Esophagus mucosa (tissue), 1 donor: ENCODE measurements at regions not wholly inside any gene's neighbourhood (a gene's known extent, or its start where the extent isn't known, plus 50 kb on each side); places are given as distances from the start of the nearest gene placed in this dataset.

Experiments used
- ATAC-seq: fragments of 200-7000 bp; cut with Tn5 transposase; one replicate; pipeline ENCODE4 v1.9.1; 2020
- donor health status: DM: yes; HTN: yes; CAD: no.

DNA sequence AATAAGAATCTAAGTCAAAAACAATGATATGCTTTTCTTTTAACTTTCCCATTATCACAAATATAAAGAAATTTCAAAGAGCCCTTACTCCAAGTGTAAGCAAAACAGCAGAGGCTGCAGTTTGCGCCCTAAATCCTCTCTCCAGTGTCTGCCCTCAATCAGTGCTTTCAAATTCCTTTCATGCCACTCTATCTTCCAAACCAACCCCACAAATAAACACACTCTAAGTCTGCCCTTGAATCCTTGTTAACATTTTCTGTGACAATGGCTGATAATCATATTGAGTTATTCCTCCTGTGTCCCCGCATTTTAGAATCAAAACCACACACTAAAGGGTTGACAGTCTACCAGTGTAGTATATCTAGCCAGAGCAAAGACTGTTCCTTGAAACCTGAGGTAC lies 317.9 kb upstream of the MARCKS start:
- ATAC-seq: no peak

DNA sequence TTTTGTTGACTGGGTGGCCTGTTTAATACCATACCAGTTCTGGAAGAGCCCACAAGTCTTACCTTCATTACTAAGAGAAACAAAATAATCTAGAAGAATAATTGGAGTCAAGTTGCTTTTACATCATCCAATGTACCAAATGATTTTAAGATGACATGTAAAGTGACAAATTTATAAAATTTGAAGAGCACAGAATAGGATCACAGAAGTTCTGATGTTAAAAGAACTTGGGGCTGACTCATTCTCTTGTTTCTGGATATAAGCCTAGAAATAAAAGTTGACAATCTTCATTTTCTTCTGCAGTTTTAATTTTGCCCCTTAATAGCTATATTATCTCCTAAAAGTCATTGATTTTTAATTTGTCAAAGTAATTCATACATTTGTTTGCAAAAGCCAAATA lies 317.5 kb upstream of the MARCKS start:
- no peak for ATAC-seq

DNA sequence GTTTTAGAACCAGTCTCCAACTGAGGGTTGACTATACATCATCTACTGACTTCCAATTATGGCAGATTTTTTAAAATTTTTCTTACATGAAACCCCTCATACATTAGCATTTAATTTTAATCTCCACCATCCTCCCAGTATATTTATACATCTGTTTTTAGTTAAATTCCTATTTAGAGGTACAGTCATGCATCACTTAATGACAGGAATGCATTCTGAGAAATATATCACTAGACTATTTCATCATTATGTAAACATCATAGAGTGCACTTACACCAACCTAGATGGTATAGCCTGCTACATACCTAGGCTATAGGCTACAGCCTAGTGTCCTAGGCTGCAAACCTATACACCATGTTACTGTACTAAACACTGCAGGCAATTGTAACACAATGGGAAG lies 316.7 kb upstream of the MARCKS start:
- ATAC-seq: peak; percentile 43

DNA sequence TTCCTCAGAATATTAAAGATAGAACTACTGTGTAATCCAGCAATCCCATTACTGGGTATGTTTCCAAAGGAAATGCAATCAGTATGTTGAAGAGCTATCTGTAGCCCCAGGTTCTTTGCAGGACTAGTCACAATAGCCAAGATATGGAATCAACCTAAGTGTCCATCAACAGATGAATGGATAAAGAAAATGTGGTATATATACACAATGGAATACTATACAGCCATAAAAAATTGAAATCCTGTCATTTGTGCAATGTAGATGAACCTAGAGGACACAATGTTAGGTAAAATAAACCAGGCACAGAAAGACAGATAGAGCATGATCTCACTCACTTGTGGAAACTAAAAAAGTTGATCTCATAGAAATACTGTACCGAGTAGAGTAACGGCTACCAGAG lies 306.0 kb upstream of the MARCKS start:
- ATAC-seq: no peak

DNA sequence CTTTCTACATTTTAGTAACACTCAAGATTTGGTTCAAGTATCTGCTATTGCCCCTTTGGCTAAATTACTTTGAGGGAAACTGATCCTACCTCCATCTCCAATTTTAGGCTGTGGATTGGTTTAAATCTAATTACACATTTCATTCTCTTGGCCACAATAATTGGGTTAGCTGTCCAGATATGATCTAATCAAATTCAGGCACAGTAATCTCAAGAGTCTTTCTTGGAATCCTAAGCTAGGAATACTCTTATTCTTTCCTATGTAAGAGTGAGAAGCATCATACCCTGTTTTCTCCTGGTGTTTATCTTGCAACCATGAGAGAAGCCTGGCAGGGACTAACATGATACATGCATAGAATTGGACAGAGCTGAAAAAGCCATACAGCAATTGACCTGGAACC lies 300.4 kb upstream of the MARCKS start:
- ATAC-seq: no peak

DNA sequence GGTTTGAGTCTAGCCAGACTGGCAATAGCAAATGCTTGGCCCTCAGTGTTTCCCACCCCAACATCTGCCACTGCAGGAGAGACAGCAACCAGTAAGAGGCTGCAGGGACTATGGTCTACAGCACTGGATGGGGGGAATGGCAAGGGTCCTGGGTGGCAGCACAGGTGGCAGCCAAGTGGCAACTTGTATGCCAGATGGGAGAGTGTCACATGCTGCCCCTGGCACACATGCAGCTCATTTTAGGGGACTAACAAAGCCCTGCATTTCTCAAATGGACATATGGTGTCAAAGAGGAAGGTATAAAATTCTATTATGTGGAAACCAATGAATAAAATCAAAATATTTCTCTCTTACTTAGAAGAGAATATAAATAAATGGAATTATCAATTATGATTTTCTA lies 298.7 kb upstream of the MARCKS start:
- ATAC-seq: no peak

DNA sequence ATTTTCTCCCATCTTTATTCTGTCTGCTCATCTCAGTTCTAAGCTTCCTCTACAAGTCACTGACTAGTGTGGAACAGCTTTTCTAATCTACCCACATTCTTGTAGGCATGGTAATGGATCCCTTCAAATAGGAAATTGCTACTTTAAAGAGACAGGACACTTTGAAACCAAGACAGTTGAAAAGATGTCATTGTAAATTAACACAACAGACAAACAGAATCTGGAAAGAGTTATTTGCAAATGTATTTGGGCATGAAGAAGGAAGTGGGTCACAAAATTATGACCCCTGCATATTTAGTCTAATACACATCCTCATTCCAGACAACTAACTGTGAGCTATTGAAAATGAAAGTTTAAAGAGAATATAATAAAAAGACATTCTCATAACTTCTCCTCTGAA lies 298.2 kb upstream of the MARCKS start:
- ATAC-seq: no peak

DNA sequence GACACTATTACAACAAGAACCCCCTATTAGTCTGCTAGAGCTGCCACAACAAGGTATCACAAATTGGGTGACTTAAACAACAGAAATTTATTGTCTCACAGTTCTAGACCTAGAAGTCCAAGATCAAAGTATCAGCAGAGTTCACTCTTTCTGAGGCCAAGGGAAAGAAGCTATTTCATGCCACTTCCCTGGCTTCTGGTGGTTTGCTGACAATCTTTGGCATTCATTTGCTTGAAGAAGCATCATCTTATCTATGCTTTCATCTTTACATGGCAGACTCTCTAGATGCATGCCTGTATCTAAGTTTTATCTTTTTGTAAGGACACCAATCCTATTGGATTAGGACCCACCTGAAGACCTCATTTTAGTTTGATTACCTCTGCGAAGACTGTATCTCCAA lies 296.8 kb upstream of the MARCKS start:
- no peak for ATAC-seq

DNA sequence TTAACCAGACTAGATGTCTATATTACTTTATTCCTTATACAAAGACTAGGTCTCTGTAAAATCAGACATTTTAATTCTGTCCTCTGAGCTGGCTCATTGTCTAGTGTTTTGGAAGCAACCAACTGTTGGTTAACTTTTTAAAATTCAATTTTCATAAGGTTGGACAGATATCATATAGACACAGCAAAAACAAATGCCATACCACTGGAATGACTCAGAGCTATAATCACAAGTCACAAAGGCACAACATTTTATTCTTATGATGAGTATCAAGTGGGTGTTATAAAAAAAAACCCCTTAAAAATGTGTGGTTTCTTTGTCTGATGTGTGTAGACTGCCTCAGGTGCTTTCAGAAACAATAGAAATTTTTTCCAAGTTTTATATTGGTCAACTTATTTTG lies 296.2 kb upstream of the MARCKS start:
- ATAC-seq: peak; percentile 43

DNA sequence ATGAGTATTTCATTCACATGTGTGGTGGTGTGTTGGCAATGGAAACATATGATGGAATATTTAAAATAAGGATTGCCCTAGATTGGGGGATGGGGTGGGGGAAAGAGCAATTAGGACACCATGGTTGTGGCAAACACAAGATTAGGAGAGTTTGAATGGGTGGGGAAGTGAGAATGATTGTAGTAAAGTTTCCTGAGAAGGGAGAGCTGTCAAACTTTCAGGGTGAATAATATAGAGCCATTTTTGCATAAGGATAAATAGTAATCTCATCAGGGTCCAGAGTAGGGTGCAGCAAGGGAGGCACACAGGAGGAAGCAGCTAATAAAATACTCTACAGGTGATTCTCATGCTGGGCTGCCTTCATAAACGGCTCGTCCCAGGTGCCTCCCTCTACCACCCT lies 294.9 kb upstream of the MARCKS start:
- ATAC-seq: no peak

DNA sequence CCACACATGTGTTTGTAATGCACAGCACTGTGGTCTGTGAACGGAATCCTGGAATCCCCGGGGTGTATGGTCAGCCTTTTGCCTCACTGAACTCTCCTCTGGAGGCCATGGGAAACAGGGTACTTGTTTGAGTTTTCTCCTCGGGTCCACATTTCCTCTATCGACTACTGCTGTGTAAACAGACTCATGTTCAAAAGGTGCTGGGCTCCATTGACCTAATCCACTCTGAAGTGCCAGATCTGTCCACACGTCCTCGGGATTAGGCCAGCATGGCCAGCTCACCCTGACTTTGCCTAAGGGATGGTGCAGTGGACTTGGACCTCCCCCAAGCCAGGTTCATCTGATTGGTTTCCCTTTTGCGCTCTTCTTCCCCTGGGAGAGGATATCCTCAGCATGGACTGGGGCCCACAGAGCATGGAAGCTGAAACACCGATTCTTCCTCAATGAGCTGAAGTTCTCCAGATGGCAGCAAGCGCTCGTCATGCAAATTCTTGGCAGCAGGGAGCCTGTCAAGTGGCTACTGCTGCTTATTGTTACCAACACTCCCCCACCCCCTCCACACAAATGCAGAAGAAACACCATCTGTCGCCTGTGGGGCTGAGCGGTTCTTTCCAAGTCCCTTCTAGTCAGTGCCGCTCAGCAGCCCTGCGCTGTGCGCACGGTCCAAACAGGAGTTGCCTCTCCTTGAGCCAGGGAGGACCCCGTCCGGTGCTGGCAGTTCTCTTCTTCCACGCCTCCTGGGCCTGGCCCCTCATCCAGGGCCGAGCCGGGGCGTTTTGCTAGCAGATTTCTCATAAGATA lies 292.6 kb upstream of the MARCKS start:
- peak; percentile 61 for ATAC-seq

DNA sequence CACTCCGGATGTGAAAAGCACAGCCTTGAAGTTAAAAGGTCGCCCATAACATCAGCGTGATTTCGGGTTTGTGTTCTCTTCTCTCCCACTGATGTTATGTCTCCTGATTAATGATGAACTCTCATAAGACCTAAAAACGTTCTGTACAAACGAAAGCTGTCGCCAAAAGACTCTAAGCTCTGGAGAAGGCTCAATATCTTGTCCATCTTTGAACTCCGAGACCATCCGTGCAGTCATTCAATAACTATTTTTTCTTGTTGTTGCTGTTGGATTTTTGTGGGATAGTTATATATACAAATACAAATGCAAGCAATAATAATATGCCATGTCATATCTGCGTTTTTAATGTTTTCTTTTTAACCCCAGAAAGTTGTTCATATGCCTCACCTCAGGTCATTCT lies 291.8 kb upstream of the MARCKS start:
- ATAC-seq: no peak

DNA sequence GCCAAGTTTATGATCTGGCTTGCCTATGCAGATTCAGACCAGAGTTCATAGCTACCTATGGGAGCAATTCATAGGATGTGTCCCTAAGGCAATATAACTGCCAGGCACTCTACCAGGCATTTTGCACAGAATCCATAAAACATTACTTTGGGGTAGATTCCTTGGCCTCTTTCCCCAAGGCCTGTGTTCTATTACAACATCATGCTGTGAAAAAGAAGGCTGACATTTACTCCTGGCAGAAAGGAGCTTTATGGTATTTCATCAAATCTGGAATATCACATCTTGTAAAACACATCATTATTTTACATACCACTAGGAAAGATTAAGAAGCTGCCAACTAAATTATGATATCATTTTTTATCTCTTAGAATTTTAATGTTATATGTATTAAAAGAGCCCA lies 287.0 kb upstream of the MARCKS start:
- ATAC-seq: no peak

DNA sequence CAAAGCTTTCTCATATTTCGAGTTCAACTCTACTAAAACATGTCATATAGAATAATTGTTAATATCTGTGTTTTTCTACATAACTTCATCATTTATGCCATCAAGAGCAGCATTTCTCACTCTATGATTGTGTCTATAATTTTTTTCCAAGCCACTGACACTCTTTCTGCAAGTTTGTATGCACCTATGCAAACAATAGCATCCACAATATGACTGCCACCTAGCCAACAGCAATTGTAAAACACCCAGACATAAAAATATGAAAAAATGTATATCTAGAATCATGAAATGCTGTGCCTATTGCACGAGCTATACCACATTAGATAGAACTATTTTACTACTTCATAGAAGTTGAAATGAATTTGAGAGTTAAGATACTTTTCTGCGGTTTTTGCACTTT lies 286.5 kb upstream of the MARCKS start:
- no peak for ATAC-seq

DNA sequence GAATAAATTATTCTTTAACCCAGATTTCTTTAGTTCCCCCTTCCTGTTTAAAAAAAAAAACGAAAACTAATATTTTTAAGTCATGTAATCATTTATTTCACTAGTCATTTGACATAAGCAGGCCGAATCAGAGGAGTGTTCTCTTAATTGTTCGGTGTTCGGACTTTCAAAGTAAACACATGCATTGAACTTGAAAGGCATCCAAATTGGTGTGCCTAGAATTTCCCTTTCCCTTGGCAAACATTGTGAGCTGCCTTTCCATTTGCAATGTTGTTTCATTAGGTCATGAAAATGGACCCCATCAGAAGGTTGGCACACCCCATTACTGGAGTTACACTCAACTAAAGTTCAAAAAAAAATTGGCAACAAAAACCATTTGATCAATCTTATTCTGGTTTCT lies 283.0 kb upstream of the MARCKS start:
- no peak for ATAC-seq

DNA sequence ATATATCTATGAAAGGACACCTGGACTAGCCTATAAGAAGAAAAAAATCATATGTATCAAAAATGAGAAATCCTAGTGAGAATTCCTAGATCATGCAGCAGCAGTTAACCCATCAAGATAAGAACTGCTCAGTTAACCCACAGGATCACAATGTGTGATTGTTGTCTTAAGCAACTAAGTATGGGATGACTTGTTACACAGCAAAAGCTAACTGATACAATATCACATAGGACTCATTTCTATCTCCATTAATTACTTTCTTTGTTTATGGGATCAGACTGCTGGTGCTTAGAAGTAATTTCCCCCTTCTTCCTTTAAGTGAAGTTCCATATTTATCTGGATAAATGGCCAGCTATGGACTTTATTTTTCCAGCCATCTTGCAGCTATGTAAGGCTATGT lies 280.8 kb upstream of the MARCKS start:
- ATAC-seq: no peak

DNA sequence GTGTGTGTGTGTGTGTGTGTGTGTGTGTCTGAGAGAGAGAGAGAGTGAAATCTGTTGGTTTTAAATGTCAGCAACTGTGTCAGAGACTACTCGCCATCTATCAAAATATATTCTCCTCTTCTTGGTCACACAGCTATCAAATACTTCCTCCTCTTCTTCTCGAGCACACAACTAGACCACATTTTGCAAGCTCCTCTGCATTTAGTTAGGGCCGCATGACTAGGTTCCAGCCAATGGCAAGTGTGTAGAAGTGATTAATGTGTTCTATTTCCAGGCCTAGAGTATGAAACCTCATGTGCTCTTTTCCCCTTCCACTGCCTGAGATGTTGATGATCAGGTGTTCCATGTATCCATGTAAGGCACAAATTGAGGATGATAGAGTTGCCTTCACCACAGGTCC lies 278.5 kb upstream of the MARCKS start:
- ATAC-seq: no peak

DNA sequence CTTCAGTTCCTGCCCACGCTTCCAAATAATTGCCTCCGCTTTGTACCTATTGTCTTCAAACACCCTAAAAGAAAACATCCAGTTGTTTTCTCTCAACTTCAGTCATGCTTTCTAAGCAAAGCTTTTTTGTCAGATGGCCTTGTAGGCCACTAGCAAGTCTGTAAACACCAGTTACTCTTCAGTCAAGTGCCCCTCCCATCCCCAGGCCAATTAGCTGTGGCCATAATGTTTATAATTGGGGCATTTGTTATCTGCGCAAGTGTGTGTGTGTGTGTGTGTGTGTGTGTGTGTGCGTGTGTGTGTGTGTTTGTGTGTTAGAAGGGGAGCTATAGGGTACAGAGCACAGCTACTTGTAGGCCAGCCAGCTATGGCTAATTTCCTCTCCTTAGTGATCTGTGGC lies 272.4 kb upstream of the MARCKS start:
- no peak for ATAC-seq

DNA sequence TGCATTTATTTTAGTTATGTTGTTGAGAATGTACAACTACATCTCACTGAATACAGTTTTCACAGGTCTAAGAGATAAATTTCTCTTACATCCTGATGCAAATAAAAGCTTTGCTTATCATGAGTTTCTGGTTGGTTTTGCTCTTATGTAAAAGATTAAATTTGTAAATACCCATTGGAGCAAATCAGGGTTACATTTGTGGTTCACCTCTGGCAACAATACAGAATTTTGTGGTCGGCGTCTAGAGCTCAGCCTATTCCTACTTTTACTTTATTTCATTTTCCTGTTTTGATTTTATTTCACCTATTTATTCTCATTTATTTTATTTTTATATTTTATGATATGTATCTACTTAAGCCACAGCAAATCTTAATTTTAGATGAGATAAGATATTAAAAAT lies 271.9 kb upstream of the MARCKS start:
- no peak for ATAC-seq

DNA sequence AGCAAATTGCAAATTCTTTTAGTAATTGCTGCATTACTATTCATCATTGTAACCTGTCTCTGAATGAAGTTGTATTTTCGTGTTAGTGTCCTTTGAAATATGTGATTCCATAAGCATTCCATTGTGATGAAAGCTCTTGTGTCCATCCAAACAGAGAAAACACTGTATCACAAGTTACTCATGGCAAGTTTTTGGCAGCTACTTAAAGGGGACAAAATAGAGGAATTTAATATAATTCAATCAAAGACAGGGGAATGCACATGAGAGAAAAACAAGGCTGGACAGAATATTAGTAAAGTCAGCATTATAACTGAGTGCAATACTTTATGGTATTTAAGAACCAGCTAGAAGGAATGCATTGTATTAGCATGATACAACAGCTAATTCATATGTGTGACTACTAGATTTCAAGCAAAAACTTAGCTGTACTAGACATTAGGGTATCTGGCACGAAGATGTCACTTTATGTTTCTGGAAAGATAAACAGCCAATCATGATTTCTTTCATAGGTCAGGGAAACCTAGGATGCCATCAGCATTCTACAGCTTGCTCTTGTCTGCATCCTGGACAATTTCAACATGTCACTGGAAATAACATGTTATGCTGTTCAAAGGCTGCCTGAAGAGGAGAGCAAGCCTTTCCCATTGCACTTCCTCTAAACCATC lies 270.6 kb upstream of the MARCKS start:
- no peak for ATAC-seq

DNA sequence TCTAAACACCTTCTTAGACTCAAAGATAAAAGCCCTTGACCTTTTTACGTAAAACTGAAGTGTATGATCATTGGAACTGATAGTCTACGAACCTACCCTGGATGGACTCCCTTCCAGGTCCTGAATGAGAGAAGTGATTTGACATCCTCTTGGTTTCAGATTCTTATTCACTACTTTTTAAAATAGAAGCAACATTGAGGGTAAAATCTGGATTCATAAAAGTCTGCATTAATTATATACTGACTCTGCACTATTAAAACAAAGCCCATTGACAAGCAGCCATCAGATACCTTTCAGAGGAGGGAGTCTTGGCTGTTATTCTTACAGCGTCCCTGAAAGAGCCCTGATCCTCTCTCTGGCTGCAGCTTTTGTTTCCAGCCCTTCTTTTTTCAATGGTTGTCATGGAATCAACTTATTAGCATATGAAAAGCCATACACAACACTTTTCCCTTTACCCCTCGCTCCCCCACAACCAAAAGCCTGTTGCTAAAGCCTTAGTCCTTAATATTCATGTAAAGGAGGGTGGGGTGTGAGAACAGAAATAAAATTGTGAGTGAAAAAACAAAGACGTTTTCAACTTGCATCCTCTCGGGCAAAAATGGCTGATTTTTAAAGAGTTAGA lies 270.0 kb upstream of the MARCKS start:
- ATAC-seq: no peak

DNA sequence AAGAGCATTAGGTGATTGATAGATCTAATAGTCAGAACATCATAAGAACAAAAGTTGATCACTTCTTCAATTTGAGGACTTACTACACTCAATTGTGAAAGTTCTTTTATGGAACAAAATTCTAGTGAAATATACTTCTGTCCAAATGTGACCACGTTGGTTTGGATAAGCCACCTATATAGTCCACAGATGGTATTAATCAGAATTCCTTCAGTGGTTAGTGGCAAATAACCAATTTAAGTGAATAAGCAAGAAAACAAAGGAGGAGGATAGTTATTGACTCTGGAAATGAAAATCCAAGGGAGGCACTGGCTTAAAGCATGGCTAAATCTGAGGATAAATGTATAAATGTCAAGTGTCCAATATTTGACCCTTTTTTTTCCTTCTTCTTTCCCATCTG lies 268.5 kb upstream of the MARCKS start:
- no peak for ATAC-seq

DNA sequence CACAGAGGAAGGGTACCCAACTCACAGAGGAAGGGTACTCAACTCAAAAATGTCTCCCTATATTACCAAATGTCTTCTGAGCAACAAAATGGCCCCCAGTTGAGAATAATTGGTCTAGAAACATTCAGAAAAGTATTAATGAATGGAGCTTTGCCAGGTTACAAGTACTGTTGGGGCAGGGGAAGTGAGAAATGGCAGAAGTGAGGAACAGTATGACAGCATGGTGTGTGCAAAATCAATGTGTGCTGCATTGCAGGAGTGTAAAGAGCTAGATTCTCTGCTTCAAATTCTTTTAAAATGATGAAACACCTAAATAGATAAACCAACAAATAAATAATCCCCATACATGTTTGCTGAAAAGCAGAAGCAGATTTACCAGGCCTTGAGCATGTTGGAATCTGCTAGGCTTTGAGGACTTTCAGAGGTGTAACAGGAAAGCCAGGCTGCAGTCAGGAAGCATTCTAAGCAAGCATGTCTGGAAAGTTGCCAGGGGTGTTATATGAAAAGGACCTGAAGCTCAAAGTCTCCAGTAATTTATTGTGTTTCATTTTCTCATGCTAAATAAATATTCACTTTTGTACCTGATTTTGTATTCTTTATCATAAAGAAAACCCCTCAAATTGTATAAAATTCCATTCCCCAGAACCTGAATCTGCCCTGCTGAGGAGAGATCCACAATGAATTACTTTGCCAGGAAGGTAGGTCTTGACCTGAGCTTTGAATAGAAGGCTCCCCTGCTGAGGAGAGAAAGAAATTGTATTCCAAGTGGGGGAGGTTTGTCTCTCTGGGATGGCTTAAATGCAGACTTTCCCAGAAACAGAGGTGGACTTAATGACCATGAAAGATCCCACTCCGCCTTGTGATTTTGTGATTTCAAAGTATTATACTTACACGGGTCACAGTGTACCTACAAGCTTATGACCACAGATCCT lies 265.0 kb upstream of the MARCKS start:
- ATAC-seq: peak; percentile 75
